ENCODE measurements at regions not wholly inside any gene's neighbourhood (a gene's known extent, or its start where the extent isn't known, plus 50 kb on each side); places are given as distances from the start of the nearest gene placed in this dataset.

DNA sequence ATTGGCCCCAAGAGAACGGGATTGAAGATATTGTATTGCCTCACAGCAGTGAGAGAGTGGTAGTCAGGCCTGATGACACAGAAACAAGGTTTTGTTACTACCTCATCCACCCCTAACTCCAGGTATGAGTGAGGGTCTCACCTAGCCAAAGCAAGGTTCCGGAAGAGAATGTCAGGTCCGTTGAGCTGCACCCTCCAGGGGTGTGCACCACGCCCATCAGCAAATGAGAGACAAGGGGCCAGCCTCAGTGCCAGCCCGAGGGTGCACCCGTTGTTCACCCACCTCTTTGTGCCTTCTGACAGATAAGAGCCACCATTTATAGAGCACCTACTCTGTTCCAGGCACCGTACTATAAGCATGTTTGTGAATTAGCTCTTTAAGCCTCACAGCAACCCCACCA lies 121.9 kb upstream of the IPO9 start:
- TF ChIP-seq, protein P1, sequence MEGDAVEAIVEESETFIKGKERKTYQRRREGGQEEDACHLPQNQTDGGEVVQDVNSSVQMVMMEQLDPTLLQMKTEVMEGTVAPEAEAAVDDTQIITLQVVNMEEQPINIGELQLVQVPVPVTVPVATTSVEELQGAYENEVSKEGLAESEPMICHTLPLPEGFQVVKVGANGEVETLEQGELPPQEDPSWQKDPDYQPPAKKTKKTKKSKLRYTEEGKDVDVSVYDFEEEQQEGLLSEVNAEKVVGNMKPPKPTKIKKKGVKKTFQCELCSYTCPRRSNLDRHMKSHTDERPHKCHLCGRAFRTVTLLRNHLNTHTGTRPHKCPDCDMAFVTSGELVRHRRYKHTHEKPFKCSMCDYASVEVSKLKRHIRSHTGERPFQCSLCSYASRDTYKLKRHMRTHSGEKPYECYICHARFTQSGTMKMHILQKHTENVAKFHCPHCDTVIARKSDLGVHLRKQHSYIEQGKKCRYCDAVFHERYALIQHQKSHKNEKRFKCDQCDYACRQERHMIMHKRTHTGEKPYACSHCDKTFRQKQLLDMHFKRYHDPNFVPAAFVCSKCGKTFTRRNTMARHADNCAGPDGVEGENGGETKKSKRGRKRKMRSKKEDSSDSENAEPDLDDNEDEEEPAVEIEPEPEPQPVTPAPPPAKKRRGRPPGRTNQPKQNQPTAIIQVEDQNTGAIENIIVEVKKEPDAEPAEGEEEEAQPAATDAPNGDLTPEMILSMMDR (IDR thresholded peaks at IDR 0.05) = no peak
- H3K9me3 Mint-ChIP-seq = no peaks in the 10 kb centered on the region
- peaks cover 0 to 5% (median 2%) of the 10 kb centered on the region in 3 donors for H3K27me3 Mint-ChIP-seq (ENCODE audit: low read depth in 3 of 3)
- Histone ChIP-seq H3K4me1 (ENCODE audit: control insufficient read depth in 1 of 2, insufficient read depth in 2 of 2, low read length in 2 of 2) (peaks cover 11 to 13% of the 10 kb centered on the region in 2 donors), H3K36me3 (replicated peaks in 1 of 2; ENCODE audit: control insufficient read depth in 1 of 2, insufficient read depth in 2 of 2, low read length in 2 of 2) (no peaks in the 10 kb centered on the region), H4K20me1 (ENCODE audit: insufficient read depth, low read length) (no peaks in the 10 kb centered on the region), H2AFZ (ENCODE audit: insufficient read depth, low read depth, low read length, poor library complexity, severe bottlenecking) (no peak overlapping the region), H3K27ac (ENCODE audit: low read depth in 1 of 2, low read length in 2 of 2) (no peak overlapping the region), H3K9me3 (replicated peaks in 1 of 2; ENCODE audit: control insufficient read depth in 1 of 2, insufficient read depth in 1 of 2, low read length in 2 of 2) (no peaks in the 10 kb centered on the region), H3K4me2 (replicated peaks; ENCODE audit: extremely low read depth, low read length, poor library complexity, severe bottlenecking) (no peak overlapping the region), H3K9ac (ENCODE audit: insufficient read depth, low read length, poor library complexity, severe bottlenecking) (no peak overlapping the region), H3K27me3 (ENCODE audit: control insufficient read depth in 2 of 2, insufficient read depth in 2 of 2, low read length in 2 of 2) (no peaks in the 10 kb centered on the region), H3K79me2 (ENCODE audit: insufficient read depth, low read length) (no peaks in the 10 kb centered on the region), H3K4me3 (replicated peaks in 1 of 3; ENCODE audit: low read depth in 2 of 3, low read length in 3 of 3) (no peak overlapping the region)
- H3K27ac Mint-ChIP-seq = peak overlapping the region in 1 of 7 donors; percentile 8
- 94% methylated on average over 5 of the region's 7 CpGs for WGBS (ENCODE audit: insufficient coverage)
- H3K4me3 Mint-ChIP-seq = no peak overlapping the region
- H3K36me3 Mint-ChIP-seq = no peaks in the 10 kb centered on the region
- peaks cover 23% of the 10 kb centered on the region for H3K4me1 Mint-ChIP-seq
- intact Hi-C loops (cut with micrococcal nuclease) = loop anchor here in 1 of 2 donors (5.0 kb wide), 1 partner anchor 35 kb away; no protein-coding TSS in a partner anchor
- DNase-seq = no peak

DNA sequence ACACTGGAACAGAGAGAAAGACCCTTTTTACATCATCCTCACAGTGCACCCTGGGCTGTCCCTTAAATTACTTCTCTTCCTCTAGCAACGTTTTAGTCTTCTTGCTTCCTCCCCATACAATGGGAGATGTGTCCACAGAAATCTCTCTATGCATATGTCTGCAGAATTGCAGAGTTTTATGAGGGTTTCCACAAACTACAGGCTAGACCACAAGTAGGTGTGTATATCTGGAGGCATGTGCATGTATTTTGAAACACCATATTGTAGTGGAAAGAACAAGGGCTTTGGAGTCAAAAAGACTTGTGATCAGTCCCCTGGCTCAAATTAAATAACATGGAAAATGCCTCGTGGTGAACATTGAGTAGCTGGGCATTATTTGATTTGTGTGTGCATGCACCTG lies 121.3 kb upstream of the IPO9 start:
- Histone ChIP-seq H3K27me3 (ENCODE audit: control insufficient read depth in 2 of 2, insufficient read depth in 2 of 2, low read length in 2 of 2) (no peaks in the 10 kb centered on the region), H3K9ac (ENCODE audit: insufficient read depth, low read length, poor library complexity, severe bottlenecking) (no peak overlapping the region), H4K20me1 (ENCODE audit: insufficient read depth, low read length) (no peaks in the 10 kb centered on the region), H3K79me2 (ENCODE audit: insufficient read depth, low read length) (no peaks in the 10 kb centered on the region), H3K4me1 (ENCODE audit: control insufficient read depth in 1 of 2, insufficient read depth in 2 of 2, low read length in 2 of 2) (peaks cover 17 to 19% of the 10 kb centered on the region in 2 donors), H3K4me2 (replicated peaks; ENCODE audit: extremely low read depth, low read length, poor library complexity, severe bottlenecking) (no peak overlapping the region), H2AFZ (ENCODE audit: insufficient read depth, low read depth, low read length, poor library complexity, severe bottlenecking) (peak overlapping the region; percentile 26), H3K36me3 (replicated peaks in 1 of 2; ENCODE audit: control insufficient read depth in 1 of 2, insufficient read depth in 2 of 2, low read length in 2 of 2) (no peaks in the 10 kb centered on the region), H3K4me3 (replicated peaks in 1 of 3; ENCODE audit: low read depth in 2 of 3, low read length in 3 of 3) (no peak overlapping the region), H3K9me3 (replicated peaks in 1 of 2; ENCODE audit: control insufficient read depth in 1 of 2, insufficient read depth in 1 of 2, low read length in 2 of 2) (no peaks in the 10 kb centered on the region), H3K27ac (ENCODE audit: low read depth in 1 of 2, low read length in 2 of 2) (no peak overlapping the region)
- peaks cover 0 to 5% (median 2%) of the 10 kb centered on the region in 3 donors for H3K27me3 Mint-ChIP-seq (ENCODE audit: low read depth in 3 of 3)
- TF ChIP-seq, protein P1 (IDR thresholded peaks at IDR 0.05) = no peak
- no peaks in the 10 kb centered on the region for H3K36me3 Mint-ChIP-seq
- no peak overlapping the region for H3K4me3 Mint-ChIP-seq
- no peak overlapping the region for H3K27ac Mint-ChIP-seq
- H3K9me3 Mint-ChIP-seq = no peaks in the 10 kb centered on the region
- intact Hi-C loops (cut with micrococcal nuclease) = loop anchor here in 1 of 2 donors (2.0 to 5.0 kb wide), 3 partner anchors 15 to 85 kb away; no protein-coding TSS in a partner anchor
- H3K4me1 Mint-ChIP-seq = peaks cover 29% of the 10 kb centered on the region
- no peak for DNase-seq
- WGBS (ENCODE audit: insufficient coverage) = no CpG with 5 or more reads among the region's 2 CpGs

Measured in CD14-positive monocyte (primary cell).